ENCODE measurements at regions not wholly inside any gene's neighbourhood (a gene's known extent, or its start where the extent isn't known, plus 50 kb on each side); places are given as distances from the start of the nearest gene placed in this dataset.
A peak's percentile ranks its signal among the peaks of the same experiment; 100 is the strongest.
"Not testable (repeated sequence)": the region's sequence is repeated elsewhere in the genome, so short reads cannot be mapped to it uniquely, and the experiment has no call there.

DNA sequence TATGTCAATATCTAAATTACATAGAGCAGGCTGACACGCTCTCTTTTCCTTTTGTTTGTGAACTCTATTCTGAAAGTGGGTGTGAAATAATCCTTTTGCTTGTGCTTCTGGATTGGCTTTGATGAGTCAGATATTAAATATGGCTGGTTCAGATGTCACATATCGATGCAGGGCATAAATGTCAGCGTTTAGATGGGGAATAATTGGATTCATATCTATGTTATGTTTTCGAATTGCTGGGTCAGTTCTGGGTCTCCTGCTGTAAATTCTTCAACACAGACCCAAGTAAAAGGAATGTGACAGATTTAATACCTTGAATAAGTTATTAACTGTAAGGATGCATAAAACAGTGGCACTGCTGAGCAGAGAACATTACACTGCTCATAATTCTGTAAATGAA is 118.7 kb upstream of the SNX2 start:
- no peak for DNase-seq (ENCODE audit: low read depth, low spot score)
- in situ Hi-C loops (cut with HindIII; ENCODE audit: low sequenced_read_pairs) = no loop called here
- no peak overlapping the region for H3K4me3 ChIP-seq (ENCODE audit: low read depth, low read length)
- TF ChIP-seq, protein P1, sequence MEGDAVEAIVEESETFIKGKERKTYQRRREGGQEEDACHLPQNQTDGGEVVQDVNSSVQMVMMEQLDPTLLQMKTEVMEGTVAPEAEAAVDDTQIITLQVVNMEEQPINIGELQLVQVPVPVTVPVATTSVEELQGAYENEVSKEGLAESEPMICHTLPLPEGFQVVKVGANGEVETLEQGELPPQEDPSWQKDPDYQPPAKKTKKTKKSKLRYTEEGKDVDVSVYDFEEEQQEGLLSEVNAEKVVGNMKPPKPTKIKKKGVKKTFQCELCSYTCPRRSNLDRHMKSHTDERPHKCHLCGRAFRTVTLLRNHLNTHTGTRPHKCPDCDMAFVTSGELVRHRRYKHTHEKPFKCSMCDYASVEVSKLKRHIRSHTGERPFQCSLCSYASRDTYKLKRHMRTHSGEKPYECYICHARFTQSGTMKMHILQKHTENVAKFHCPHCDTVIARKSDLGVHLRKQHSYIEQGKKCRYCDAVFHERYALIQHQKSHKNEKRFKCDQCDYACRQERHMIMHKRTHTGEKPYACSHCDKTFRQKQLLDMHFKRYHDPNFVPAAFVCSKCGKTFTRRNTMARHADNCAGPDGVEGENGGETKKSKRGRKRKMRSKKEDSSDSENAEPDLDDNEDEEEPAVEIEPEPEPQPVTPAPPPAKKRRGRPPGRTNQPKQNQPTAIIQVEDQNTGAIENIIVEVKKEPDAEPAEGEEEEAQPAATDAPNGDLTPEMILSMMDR (IDR thresholded peaks at IDR 0.05; ENCODE audit: low read depth, low read length) = no peak

DNA sequence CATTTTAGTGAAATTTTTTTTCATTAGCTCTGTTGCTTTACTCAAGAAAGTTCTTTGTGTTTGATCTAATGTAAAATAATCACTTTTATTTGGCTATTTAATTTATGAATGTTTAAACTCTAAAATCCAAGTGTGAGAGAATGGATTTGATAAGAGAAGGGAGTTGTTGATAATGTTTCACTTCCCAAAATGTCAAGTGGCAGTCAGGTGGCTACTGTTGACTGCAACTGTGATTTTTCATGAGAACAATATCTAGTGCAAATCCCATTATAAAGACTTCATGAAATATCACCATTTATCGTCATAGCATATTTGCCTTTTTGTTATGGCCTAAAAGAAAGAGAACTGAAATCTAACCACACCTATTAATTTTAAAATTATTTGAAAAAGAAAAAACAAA is 118.3 kb upstream of the SNX2 start:
- no peak for DNase-seq (ENCODE audit: low read depth, low spot score)
- TF ChIP-seq, protein P1 (IDR thresholded peaks at IDR 0.05; ENCODE audit: low read depth, low read length) = no peak
- in situ Hi-C loops (cut with HindIII; ENCODE audit: low sequenced_read_pairs) = no loop called here
- H3K4me3 ChIP-seq (ENCODE audit: low read depth, low read length) = no peak overlapping the region

DNA sequence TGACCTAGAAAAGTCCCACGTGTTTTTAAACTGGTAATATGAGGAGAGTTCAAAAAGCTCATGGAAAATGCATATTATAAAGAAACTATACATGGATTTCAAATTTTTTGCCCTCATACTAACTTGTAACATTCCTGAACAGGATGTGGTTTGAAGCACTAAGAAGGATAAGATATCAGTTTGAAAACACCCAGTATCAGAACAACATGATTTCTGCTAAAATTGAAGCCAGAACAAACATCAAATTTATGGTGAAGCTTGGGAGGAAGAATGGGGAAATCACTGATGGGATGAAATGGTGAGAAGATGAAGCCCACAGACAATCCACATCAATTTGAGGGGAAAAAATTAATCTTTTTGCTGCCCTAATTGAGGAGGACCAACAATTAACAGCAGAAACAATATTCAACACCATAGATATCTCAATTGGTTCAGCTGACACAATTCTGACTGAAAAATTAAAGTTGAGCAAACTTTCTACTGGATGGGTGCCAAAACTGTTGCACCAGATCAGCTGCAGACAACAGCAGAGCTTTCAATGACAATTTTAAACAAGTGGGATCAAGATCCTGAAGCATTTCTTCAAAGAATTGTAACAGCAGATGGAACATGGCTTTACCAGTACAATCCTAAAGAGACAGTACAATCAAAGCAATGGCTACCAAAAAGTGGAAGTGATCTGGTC is 113.2 kb upstream of the SNX2 start:
- TF ChIP-seq, protein P1 (IDR thresholded peaks at IDR 0.05; ENCODE audit: low read depth, low read length) = no peak
- DNase-seq (ENCODE audit: low read depth, low spot score) = no peak
- in situ Hi-C loops (cut with HindIII; ENCODE audit: low sequenced_read_pairs) = no loop called here
- no peak overlapping the region for H3K4me3 ChIP-seq (ENCODE audit: low read depth, low read length)

DNA sequence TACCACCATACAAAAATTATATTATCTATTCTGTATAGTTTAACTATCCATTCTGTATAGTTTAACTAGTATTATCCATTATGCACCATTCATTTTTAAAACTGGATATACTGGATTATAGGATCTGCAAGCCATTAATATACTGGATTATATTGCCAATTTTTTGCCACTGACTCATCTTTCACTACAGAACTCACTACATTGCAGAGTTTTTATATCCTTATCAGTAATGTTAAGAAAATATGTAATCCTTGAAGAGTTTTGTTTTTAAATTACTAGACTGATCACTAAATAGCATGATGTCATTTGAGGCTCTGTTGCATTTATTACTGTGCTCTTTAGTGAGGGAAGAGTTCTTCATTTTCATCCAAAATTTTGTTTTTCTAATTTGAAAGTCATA is 109.8 kb upstream of the SNX2 start:
- in situ Hi-C loops (cut with HindIII; ENCODE audit: low sequenced_read_pairs) = no loop called here
- no peak overlapping the region for H3K4me3 ChIP-seq (ENCODE audit: low read depth, low read length)
- DNase-seq (ENCODE audit: low read depth, low spot score) = no peak
- TF ChIP-seq, protein P1 (IDR thresholded peaks at IDR 0.05; ENCODE audit: low read depth, low read length) = no peak

DNA sequence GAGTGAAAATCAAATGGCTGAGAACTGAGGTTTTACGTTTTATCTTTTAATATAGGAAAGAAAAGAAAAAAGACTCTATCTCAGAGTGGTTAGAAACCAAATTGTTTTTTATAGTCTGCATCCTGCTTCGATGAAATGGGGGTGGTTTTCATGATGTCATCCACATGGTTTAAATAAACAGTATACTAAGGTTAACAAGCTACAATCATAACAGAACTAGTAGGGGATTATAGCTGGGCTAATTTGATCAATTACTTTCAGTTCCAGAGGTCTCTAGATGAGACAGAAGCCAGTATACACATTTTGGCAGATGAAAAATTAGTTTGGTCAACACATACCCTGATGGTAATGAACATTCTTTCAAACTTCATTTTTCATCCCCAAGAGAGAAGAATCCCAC is 106.3 kb upstream of the SNX2 start:
- DNase-seq (ENCODE audit: low read depth, low spot score) = no peak
- no peak overlapping the region for H3K4me3 ChIP-seq (ENCODE audit: low read depth, low read length)
- in situ Hi-C loops (cut with HindIII; ENCODE audit: low sequenced_read_pairs) = no loop called here
- TF ChIP-seq, protein P1 (IDR thresholded peaks at IDR 0.05; ENCODE audit: low read depth, low read length) = no peak

DNA sequence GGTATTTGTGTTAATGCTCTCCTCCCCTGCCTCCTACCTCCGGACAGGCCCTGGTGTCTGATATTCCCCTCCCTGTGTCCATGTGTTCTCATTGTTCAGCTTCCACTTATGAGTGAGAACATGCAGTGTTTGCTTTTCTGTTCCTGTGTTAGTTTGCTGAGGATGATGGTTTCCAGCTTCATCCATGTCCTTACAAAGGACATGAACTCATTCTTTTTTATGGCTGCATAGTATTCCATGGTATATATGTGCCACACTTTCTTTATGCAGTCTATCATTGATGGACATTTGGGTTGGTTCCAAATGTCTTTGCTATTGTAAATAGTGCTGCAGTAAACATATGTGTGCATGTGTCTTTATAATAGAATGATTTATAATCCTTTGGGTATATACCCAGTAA is 105.2 kb upstream of the SNX2 start:
- DNase-seq (ENCODE audit: low read depth, low spot score); in situ Hi-C loops (cut with HindIII; ENCODE audit: low sequenced_read_pairs); H3K4me3 ChIP-seq (ENCODE audit: low read depth, low read length): not testable (repeated sequence)

DNA sequence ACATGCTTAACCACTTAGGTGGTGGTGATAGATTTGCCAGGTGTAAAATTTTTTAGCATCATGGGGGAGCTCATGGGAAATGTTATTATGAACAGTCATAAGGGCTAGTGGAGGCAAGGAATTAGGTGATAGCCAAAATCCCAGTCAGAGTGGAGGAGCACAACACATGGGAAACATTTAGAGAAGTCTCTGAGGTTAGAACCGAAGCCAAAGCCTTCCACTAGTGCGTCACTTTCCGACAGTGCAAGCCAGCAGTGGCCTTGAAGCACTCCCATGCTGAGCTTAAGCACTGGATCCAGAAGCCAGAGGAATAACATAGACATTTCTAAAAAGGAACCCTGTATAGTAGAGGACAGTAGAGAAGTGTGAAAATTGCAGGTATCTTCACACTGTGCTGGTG is 101.5 kb upstream of the SNX2 start:
- in situ Hi-C loops (cut with HindIII; ENCODE audit: low sequenced_read_pairs) = no loop called here
- DNase-seq (ENCODE audit: low read depth, low spot score) = peak; percentile 37
- TF ChIP-seq, protein P1 (IDR thresholded peaks at IDR 0.05; ENCODE audit: low read depth, low read length) = no peak
- H3K4me3 ChIP-seq (ENCODE audit: low read depth, low read length) = no peak overlapping the region
